SU-DHL-6 (cell line): ENCODE measurements at regions not wholly inside any gene's neighbourhood (a gene's known extent, or its start where the extent isn't known, plus 50 kb on each side); places are given as distances from the start of the nearest gene placed in this dataset.

Source experiments
- CTCF ChIP-seq: fragments of 200-600 bp; sonication (generic); IDR thresholded peaks from one replicate; pipeline ENCODE4 v1.5.1; 2017; ENCODE audit warnings: antibody characterized with exemption, mild to moderate bottlenecking, low read length, moderate library complexity; ENCODE audit not compliant: insufficient read depth, poor library complexity, severe bottlenecking
- EZH2phosphoT487 ChIP-seq: fragments of 200-600 bp; sonication (generic), shearing (Covaris generic); conservative IDR thresholded peaks from 2 replicates; pipeline ENCODE4 v1.6.1; 2018; ENCODE audit warnings: mild to moderate bottlenecking, antibody characterized with exemption, low read length, moderate library complexity, mixed read lengths

GRCh38 chr6:40066372-40066771 is 132.1 kb upstream of the MOCS1 start:
- TF ChIP-seq CTCF, result no peak
- no peak for TF ChIP-seq EZH2phosphoT487
